Naive thymus-derived CD4-positive, alpha-beta T cell (primary cell): ENCODE measurements at regions not wholly inside any gene's neighbourhood (a gene's known extent, or its start where the extent isn't known, plus 50 kb on each side); places are given as distances from the start of the nearest gene placed in this dataset.

Experiments
- ATAC-seq: fragments of 150-1000 bp; cut with Tn5 transposase; 2 replicates; pipeline ENCODE4 v1.10.0; 2021; ENCODE audit warnings: mild to moderate bottlenecking, moderate library complexity
- CTCF ChIA-PET: fragments of 350-600 bp; sonication (Branson Sonifier 250); formaldehyde crosslinking; loops from one replicate; lab custom pipeline; 2021; ENCODE audit warnings: antibody characterized with exemption; lab: Charles Lee
- POLR2A ChIA-PET: fragments of 350-600 bp; sonication (Branson Sonifier 250); formaldehyde crosslinking; loops from one replicate; lab custom pipeline; 2021; ENCODE audit warnings: antibody characterized with exemption, inconsistent platforms; lab: Charles Lee
- DNase-seq, 9 donors: peaks; one replicate each; pipeline versions ENCODE4 v3.0.0 to v3.0.0-alpha.2; 2020 to 2022; ENCODE audit warnings: mixed read lengths in 1 of 9
- H3K27ac ChIP-seq: one replicate; pipeline ENCODE4 v1.7.0; 2013; ENCODE audit warnings: mild to moderate bottlenecking, low read depth, low read length, moderate library complexity
- H3K27me3 ChIP-seq, 2 donors: one replicate each; pipeline ENCODE4 v1.7.0; 2013; ENCODE audit warnings: low read length in 2 of 2, mild to moderate bottlenecking in 2 of 2, moderate library complexity in 2 of 2; ENCODE audit not compliant: control insufficient read depth in 2 of 2, insufficient read depth in 2 of 2
- H3K36me3 ChIP-seq, 3 experiments: 1 replicate in 2 of 3; 2 replicates in 1 of 3; pipeline ENCODE4 v1.7.0; 2013; ENCODE audit warnings: low read length in 3 of 3, mild to moderate bottlenecking in 3 of 3, moderate library complexity in 1 of 3; ENCODE audit not compliant: insufficient read depth in 3 of 3, control insufficient read depth in 2 of 3
- H3K4me1 ChIP-seq, 2 donors: one replicate each; pipeline ENCODE4 v1.7.0; 2013; ENCODE audit warnings: low read length in 2 of 2, mild to moderate bottlenecking in 2 of 2, moderate library complexity in 1 of 2; ENCODE audit not compliant: control insufficient read depth in 2 of 2, insufficient read depth in 2 of 2
- H3K4me3 ChIP-seq: 2 replicates; pipeline ENCODE4 v1.7.0; 2013; ENCODE audit warnings: mild to moderate bottlenecking, low read length
- H3K9me3 ChIP-seq, 3 experiments: 1 replicate in 2 of 3; 2 replicates in 1 of 3; pipeline ENCODE4 v1.7.0; 2013; ENCODE audit warnings: low read length in 3 of 3; ENCODE audit not compliant: control insufficient read depth in 2 of 3
- H3K27ac Mint-ChIP-seq, 9 donors: one replicate each; pipeline ENCODE4 v1.8.0; 2020 to 2022; ENCODE audit warnings: mixed read lengths in 9 of 9, mild to moderate bottlenecking in 8 of 9, moderate library complexity in 5 of 9, inconsistent platforms in 2 of 9
- H3K27me3 Mint-ChIP-seq, 5 donors: one replicate each; pipeline ENCODE4 v1.8.0; 2021 to 2022; ENCODE audit warnings: mixed read lengths in 5 of 5, mild to moderate bottlenecking in 1 of 5
- H3K36me3 Mint-ChIP-seq, 5 donors: one replicate each; pipeline ENCODE4 v1.8.0; 2020 to 2022; ENCODE audit warnings: mixed read lengths in 5 of 5, mild to moderate bottlenecking in 3 of 5, inconsistent platforms in 1 of 5
- H3K4me1 Mint-ChIP-seq, 7 donors: one replicate each; pipeline ENCODE4 v1.8.0; 2020 to 2022; ENCODE audit warnings: mixed read lengths in 7 of 7, mild to moderate bottlenecking in 3 of 7, inconsistent platforms in 1 of 7
- H3K4me3 Mint-ChIP-seq, 10 donors: one replicate each; pipeline ENCODE4 v1.8.0; 2020 to 2022; ENCODE audit warnings: mild to moderate bottlenecking in 10 of 10, mixed read lengths in 10 of 10, moderate library complexity in 6 of 10, inconsistent platforms in 2 of 10
- H3K9me3 Mint-ChIP-seq, 11 donors: one replicate each; pipeline ENCODE4 v1.8.0; 2020 to 2022; ENCODE audit warnings: mixed read lengths in 11 of 11, mild to moderate bottlenecking in 4 of 11, inconsistent platforms in 1 of 11, moderate library complexity in 1 of 11
- intact Hi-C, 2 donors: fragments of 100-400 bp; cut with micrococcal nuclease; formaldehyde crosslinking; loops; one replicate each; pipeline ENCODE4 v1.15.1; 2023

DNA sequence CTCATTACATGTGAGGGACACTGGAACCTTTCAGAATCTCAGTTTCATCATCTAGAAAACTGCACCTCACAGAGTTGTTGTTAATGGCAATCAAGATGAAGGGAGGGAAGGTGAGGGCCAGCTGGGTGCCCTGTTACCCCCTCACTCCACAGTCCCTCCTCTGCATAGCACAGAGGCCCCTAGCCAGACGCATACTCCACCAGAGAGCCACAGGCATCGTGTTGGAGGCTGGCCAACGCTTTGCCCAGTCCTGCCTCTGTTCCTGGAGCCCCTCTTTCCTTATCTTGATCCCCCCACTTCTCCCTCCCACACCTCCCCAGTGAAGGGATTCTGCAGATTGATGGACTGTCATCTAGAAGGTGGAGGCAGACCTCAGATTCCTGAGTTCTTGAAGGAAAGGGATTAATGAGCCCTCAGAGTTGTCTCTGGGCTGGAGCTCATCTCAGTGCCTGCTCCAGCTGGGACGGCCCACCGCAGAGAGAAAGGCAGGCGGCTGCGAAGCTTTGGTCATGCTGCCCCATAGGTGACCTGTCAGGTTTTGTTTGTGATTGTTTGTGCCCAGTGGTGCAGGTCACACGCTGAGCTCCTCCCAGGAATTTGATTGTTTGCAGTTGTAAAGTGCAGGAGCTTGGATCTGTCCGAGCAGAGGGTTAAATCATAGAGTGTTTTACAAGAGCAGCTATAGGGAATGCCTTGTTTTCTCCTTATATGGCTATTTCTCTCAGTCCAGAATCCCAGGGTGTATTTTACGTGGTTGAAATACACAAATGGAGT, 487.3 kb downstream of the CCDC171 start:
- no peaks in the 10 kb centered on the region for H3K9me3 ChIP-seq
- H3K27me3 ChIP-seq, result no peaks in the 10 kb centered on the region
- no peak overlapping the region for H3K27ac ChIP-seq
- DNase-seq (no peak), ATAC-seq (no peak)
- intact Hi-C loops, result no loop called here
- H3K36me3 ChIP-seq, result no peaks in the 10 kb centered on the region
- peaks cover 0 to 6% (median 0%) of the 10 kb centered on the region in 11 donors for H3K9me3 Mint-ChIP-seq
- CTCF ChIA-PET, result no interaction called here
- POLR2A ChIA-PET, result no interaction called here
- H3K36me3 Mint-ChIP-seq, result no peaks in the 10 kb centered on the region
- H3K27ac Mint-ChIP-seq, result no peak overlapping the region
- no peaks in the 10 kb centered on the region for H3K4me1 ChIP-seq
- H3K27me3 Mint-ChIP-seq, result peaks cover 0 to 3% (median 0%) of the 10 kb centered on the region in 5 donors
- H3K4me3 Mint-ChIP-seq, result no peak overlapping the region
- H3K4me1 Mint-ChIP-seq, result no peaks in the 10 kb centered on the region
- no peak overlapping the region for H3K4me3 ChIP-seq

DNA sequence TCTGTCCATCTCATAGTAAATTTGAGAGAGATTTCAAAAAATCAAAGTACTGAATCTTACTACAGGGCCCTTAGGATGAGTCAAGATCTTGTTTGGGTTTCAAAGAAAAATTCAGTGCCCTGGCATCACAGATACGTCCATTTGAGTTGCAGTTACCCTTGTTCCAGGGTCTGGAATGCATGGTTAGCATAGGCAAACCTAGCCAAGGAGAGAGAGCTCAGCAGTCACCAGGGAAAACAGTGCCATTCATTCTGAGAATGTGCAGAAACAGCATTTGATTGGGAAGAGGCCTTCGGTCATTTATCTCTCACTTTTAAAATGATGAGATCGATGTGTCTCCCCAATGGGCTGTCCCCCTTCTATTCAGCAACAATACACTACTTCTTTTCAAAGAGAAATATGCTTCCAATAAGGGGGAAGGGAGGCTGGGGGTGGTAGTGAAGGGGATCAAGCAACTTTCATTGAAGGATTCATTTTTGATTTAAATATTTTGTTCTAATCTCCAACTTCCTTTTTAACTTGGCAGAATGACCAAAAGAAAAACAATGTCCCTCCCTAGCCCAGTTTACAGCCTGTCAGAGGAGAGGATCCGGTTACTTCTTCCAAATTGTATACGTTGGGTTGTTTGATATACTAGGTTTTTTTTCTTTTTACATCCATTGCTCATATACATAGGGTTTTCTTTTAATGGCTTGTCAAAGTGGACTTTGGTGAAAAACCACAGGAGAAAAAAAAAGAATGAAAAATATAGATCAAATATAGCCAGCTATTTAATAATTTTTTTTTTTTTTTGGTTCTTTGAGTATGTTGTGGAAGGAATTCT, 491.1 kb downstream of the CCDC171 start:
- Mint-ChIP-seq H3K4me1 (no peaks in the 10 kb centered on the region), H3K27me3 (peaks cover 0 to 2% (median 0%) of the 10 kb centered on the region in 5 donors), H3K36me3 (no peaks in the 10 kb centered on the region), H3K27ac (no peak overlapping the region), H3K4me3 (no peak overlapping the region), H3K9me3 (peaks cover 0 to 8% (median 0%) of the 10 kb centered on the region in 11 donors)
- intact Hi-C loops, result no loop called here
- H3K36me3 ChIP-seq, result no peaks in the 10 kb centered on the region
- ChIA-PET POLR2A (no interaction called here), CTCF (no interaction called here)
- no peak for DNase-seq
- H3K9me3 ChIP-seq, result no peaks in the 10 kb centered on the region
- ATAC-seq, result no peak
- H3K4me3 ChIP-seq, result no peak overlapping the region
- H3K27ac ChIP-seq, result no peak overlapping the region
- H3K27me3 ChIP-seq, result no peaks in the 10 kb centered on the region
- H3K4me1 ChIP-seq, result no peaks in the 10 kb centered on the region

DNA sequence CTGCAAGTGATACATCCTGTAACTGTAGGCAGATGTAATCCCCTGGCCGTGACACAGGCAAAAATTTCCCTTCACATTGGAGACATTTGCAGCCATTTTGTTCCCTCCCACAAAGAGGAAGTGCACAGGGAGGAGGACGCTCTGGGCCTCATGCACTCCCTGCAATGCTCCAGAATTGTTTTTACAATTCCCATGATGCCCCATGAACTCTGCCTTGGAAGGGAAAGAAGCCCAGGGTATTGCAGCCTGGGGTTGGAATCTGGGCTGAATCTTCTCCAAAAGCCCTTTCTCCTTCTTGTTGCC, 491.7 kb downstream of the CCDC171 start:
- peaks cover 0 to 2% (median 0%) of the 10 kb centered on the region in 5 donors for H3K27me3 Mint-ChIP-seq
- ChIA-PET POLR2A (no interaction called here), CTCF (no interaction called here)
- DNase-seq, result no peak
- ATAC-seq, result no peak
- H3K27ac Mint-ChIP-seq, result no peak overlapping the region
- no peak overlapping the region for H3K4me3 Mint-ChIP-seq
- Histone ChIP-seq H3K4me1 (no peaks in the 10 kb centered on the region), H3K4me3 (no peak overlapping the region), H3K36me3 (no peaks in the 10 kb centered on the region), H3K9me3 (no peaks in the 10 kb centered on the region), H3K27ac (no peak overlapping the region), H3K27me3 (no peaks in the 10 kb centered on the region)
- intact Hi-C loops, result no loop called here
- H3K36me3 Mint-ChIP-seq, result no peaks in the 10 kb centered on the region
- H3K9me3 Mint-ChIP-seq, result peaks cover 0 to 8% (median 0%) of the 10 kb centered on the region in 11 donors
- H3K4me1 Mint-ChIP-seq, result no peaks in the 10 kb centered on the region

DNA sequence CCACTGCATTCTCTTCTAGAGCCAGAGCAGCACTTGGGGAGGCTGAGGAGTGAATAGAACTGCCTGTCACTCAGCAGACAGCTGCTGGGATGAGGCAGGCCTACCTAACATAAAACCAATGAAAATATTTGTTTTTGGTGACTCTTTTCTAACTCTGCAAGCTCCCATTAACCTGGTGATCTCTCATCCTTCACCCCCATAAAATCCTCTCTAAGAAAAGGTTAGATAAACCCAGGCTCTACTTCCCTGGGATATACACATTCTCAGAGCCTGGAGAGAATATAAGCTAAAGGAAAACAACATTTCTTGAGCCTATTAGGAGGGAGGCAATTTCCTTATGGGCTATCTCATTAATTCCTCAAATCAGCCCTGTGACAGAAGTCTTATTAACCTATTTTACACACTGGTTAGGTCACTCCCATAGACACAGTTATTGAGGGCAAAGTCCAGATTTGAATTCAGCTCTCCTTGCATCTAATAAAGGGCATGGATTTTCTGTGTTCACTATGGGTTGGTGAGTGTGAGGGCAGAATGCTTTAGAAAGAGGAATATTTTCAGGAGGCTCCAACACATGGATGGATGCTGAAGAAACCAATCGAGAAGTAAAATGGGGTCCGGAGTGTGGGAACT, 492.9 kb downstream of the CCDC171 start:
- no peak overlapping the region for H3K27ac ChIP-seq
- CTCF ChIA-PET, result no interaction called here
- no peak overlapping the region for H3K4me3 ChIP-seq
- POLR2A ChIA-PET, result no interaction called here
- Mint-ChIP-seq H3K36me3 (no peaks in the 10 kb centered on the region), H3K27me3 (peaks cover 0 to 2% (median 0%) of the 10 kb centered on the region in 5 donors), H3K4me1 (no peaks in the 10 kb centered on the region), H3K9me3 (peaks cover 0 to 8% (median 0%) of the 10 kb centered on the region in 11 donors), H3K27ac (no peak overlapping the region), H3K4me3 (no peak overlapping the region)
- H3K9me3 ChIP-seq, result no peaks in the 10 kb centered on the region
- no peaks in the 10 kb centered on the region for H3K4me1 ChIP-seq
- H3K27me3 ChIP-seq, result no peaks in the 10 kb centered on the region
- DNase-seq, result no peak
- intact Hi-C loops, result no loop called here
- ATAC-seq, result no peak
- no peaks in the 10 kb centered on the region for H3K36me3 ChIP-seq

DNA sequence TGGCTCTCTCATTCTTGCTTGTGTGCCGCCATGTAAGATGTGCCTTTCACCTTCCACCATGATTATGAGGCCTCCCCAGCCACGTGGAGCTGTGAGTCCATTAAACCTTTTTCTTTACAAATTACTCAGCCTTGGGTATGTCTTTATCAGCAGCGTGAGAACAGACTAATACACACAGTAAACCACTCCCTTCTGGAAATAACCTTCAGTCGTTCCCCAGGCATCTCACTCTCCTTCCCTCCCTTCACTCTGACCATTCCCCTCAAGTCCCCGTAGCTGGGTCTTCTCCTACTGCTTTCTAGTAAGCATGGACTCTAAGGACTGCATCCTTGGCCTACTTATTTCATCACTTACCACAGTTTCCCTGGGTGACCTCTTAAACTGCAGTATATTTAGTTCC, 493.9 kb downstream of the CCDC171 start:
- Mint-ChIP-seq H3K27me3 (peaks cover 0 to 2% (median 0%) of the 10 kb centered on the region in 5 donors), H3K27ac (no peak overlapping the region), H3K4me3 (no peak overlapping the region), H3K36me3 (no peaks in the 10 kb centered on the region), H3K4me1 (no peaks in the 10 kb centered on the region), H3K9me3 (peaks cover 0 to 8% (median 0%) of the 10 kb centered on the region in 11 donors)
- no peaks in the 10 kb centered on the region for H3K36me3 ChIP-seq
- H3K9me3 ChIP-seq, result no peaks in the 10 kb centered on the region
- H3K27me3 ChIP-seq, result no peaks in the 10 kb centered on the region
- no peaks in the 10 kb centered on the region for H3K4me1 ChIP-seq
- no peak overlapping the region for H3K27ac ChIP-seq
- DNase-seq (no peak), ATAC-seq (no peak)
- ChIA-PET CTCF (no interaction called here), POLR2A (no interaction called here)
- H3K4me3 ChIP-seq, result no peak overlapping the region
- intact Hi-C loops, result no loop called here

DNA sequence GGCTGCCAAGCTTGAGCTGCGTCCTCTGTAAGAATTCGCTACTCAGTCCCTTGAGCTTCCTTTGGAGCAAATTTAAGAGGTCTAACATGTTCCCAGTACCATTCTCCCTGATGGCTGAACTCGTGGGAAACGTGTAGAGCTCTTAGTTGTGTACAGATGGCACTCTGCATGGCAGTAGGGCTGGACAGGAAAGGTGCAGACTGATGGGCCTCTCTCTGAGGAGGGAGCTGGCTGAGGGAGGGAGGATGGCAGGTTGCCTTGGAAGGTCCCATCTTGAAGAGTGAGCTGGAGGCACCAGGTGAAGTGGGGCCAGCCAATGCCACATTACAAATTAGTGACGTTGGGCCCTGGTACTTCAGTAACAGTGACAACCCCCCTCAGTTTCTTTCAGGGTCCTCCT, 495.3 kb downstream of the CCDC171 start:
- Mint-ChIP-seq H3K36me3 (no peaks in the 10 kb centered on the region), H3K4me1 (no peaks in the 10 kb centered on the region), H3K27ac (no peak overlapping the region), H3K4me3 (no peak overlapping the region), H3K9me3 (peaks cover 0 to 8% (median 0%) of the 10 kb centered on the region in 11 donors), H3K27me3 (peaks cover 0 to 2% (median 0%) of the 10 kb centered on the region in 5 donors)
- ChIA-PET CTCF (no interaction called here), POLR2A (no interaction called here)
- Histone ChIP-seq H3K9me3 (no peaks in the 10 kb centered on the region), H3K27ac (no peak overlapping the region), H3K27me3 (no peaks in the 10 kb centered on the region), H3K4me1 (no peaks in the 10 kb centered on the region), H3K4me3 (no peak overlapping the region), H3K36me3 (no peaks in the 10 kb centered on the region)
- ATAC-seq (no peak), DNase-seq (no peak)
- intact Hi-C loops, result no loop called here
